ENCODE measurements at regions not wholly inside any gene's neighbourhood (a gene's known extent, or its start where the extent isn't known, plus 50 kb on each side); places are given as distances from the start of the nearest gene placed in this dataset.

- H3K4me3 Mint-ChIP-seq (ENCODE audit: unreplicated experiment) = no peak overlapping the region
- DNase-seq = no peak
- H3K27ac Mint-ChIP-seq (ENCODE audit: unreplicated experiment) = no peak overlapping the region
- H3K4me1 Mint-ChIP-seq (ENCODE audit: low read depth, unreplicated experiment) = no peaks in the 10 kb centered on the region
- no peaks in the 10 kb centered on the region for H3K27me3 Mint-ChIP-seq (ENCODE audit: unreplicated experiment)
- no peaks in the 10 kb centered on the region for H3K36me3 Mint-ChIP-seq (ENCODE audit: unreplicated experiment)
- no peaks in the 10 kb centered on the region for H3K9me3 Mint-ChIP-seq (ENCODE audit: unreplicated experiment)
- TF ChIP-seq, protein P1, sequence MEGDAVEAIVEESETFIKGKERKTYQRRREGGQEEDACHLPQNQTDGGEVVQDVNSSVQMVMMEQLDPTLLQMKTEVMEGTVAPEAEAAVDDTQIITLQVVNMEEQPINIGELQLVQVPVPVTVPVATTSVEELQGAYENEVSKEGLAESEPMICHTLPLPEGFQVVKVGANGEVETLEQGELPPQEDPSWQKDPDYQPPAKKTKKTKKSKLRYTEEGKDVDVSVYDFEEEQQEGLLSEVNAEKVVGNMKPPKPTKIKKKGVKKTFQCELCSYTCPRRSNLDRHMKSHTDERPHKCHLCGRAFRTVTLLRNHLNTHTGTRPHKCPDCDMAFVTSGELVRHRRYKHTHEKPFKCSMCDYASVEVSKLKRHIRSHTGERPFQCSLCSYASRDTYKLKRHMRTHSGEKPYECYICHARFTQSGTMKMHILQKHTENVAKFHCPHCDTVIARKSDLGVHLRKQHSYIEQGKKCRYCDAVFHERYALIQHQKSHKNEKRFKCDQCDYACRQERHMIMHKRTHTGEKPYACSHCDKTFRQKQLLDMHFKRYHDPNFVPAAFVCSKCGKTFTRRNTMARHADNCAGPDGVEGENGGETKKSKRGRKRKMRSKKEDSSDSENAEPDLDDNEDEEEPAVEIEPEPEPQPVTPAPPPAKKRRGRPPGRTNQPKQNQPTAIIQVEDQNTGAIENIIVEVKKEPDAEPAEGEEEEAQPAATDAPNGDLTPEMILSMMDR (IDR thresholded peaks at IDR 0.05; ENCODE audit: partially characterized antibody, unreplicated experiment) = no peak
Observed at GRCh38 chr3:148131990-148132638, 565.6 kb upstream of the AGTR1 start.

DNA sequence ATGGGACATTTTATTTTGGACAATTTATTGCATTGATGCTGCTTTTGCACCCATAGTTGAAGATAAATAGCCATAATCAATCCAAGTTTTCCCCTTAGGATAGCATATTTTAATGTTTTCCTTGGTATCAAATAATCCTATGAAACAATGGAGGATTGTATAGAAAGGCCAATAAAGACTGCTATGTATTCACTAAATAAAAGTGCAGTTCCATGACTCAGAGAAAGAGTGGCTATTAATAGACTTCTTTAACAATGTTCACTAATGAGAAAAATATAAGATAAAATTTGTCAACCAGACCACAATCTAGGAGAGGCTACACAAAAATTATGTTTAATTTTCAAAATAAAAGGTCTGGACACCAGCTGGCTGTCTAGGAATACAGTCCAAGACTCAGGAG, 560.9 kb upstream of the AGTR1 start:
- Mint-ChIP-seq H3K36me3 (ENCODE audit: unreplicated experiment) (no peaks in the 10 kb centered on the region), H3K4me3 (ENCODE audit: unreplicated experiment) (no peak overlapping the region), H3K27me3 (ENCODE audit: unreplicated experiment) (no peaks in the 10 kb centered on the region), H3K27ac (ENCODE audit: unreplicated experiment) (no peak overlapping the region), H3K4me1 (ENCODE audit: low read depth, unreplicated experiment) (no peaks in the 10 kb centered on the region), H3K9me3 (ENCODE audit: unreplicated experiment) (no peaks in the 10 kb centered on the region)
- TF ChIP-seq, protein P1 (IDR thresholded peaks at IDR 0.05; ENCODE audit: partially characterized antibody, unreplicated experiment) = no peak
- DNase-seq = no peak

- Mint-ChIP-seq H3K27ac (ENCODE audit: unreplicated experiment) (no peak overlapping the region), H3K4me3 (ENCODE audit: unreplicated experiment) (no peak overlapping the region), H3K36me3 (ENCODE audit: unreplicated experiment) (no peaks in the 10 kb centered on the region), H3K4me1 (ENCODE audit: low read depth, unreplicated experiment) (no peaks in the 10 kb centered on the region), H3K9me3 (ENCODE audit: unreplicated experiment) (no peaks in the 10 kb centered on the region), H3K27me3 (ENCODE audit: unreplicated experiment) (no peaks in the 10 kb centered on the region)
- no peak for DNase-seq
- TF ChIP-seq, protein P1 (IDR thresholded peaks at IDR 0.05; ENCODE audit: partially characterized antibody, unreplicated experiment) = no peak
Observed at GRCh38 chr3:148146241-148146640, 551.5 kb upstream of the AGTR1 start.

DNA sequence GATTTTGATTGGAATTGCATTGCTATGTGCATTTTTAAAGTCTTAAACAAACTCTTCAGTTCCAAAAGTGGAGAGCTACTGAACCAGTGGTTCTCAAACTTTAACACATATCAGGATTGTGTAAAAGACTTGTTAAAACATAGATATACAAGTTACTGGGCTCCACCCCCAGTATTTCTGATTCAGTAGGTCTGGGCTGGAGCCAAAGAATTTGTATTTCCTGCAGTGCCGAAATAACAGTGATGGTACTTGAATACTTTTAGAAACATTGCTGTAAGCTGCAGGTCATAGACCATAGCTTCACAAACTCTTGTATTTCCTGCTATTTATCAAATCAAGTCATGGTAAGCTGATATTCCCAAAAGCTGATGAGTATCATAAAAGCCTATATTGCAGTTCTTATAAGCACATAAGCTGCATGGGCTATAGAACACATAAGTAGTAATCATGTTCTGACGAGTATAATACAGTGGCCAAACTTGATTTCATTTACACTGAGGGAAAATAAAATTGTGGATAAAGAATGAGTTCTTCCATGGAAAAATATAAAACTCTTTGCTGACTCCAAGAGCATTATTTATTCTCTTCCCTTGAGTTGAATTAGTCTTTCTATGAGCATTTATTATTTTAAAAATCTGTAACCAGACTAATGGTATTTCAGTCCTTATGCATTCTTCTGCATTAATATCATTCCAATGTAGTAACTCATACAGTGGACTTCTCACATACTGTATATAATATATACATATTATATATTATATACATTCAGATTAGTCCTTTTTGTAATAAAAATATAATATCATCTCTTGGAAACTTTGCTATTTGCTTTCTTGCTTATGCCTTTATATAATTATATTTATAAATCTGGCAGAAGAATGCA, 550.5 kb upstream of the AGTR1 start:
- H3K4me1 Mint-ChIP-seq (ENCODE audit: low read depth, unreplicated experiment) = no peaks in the 10 kb centered on the region
- no peak overlapping the region for H3K27ac Mint-ChIP-seq (ENCODE audit: unreplicated experiment)
- H3K4me3 Mint-ChIP-seq (ENCODE audit: unreplicated experiment) = no peak overlapping the region
- H3K36me3 Mint-ChIP-seq (ENCODE audit: unreplicated experiment) = peaks cover 6% of the 10 kb centered on the region
- H3K27me3 Mint-ChIP-seq (ENCODE audit: unreplicated experiment) = no peaks in the 10 kb centered on the region
- H3K9me3 Mint-ChIP-seq (ENCODE audit: unreplicated experiment) = peaks cover 5% of the 10 kb centered on the region
- TF ChIP-seq, protein P1 (IDR thresholded peaks at IDR 0.05; ENCODE audit: partially characterized antibody, unreplicated experiment) = no peak
- DNase-seq = no peak

DNA sequence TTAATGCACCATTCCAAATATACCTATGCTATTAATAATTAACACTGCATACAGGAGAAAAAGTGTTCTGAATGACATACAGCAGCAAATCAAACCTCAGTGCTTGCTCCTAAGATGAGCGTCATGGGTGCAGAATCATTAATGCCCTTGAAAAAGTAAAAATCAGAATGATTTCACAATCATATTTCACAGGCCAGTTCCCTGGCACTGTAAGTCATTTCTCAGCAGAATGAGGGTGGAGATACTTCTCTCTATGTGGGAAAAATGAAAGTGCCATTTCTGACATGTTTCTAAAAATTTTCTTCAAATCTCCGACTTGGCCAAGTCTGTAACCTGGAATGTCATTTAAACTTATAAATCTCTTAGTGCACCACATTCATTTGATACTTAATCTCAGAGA, 549.8 kb upstream of the AGTR1 start:
- peaks cover 7% of the 10 kb centered on the region for H3K9me3 Mint-ChIP-seq (ENCODE audit: unreplicated experiment)
- H3K4me1 Mint-ChIP-seq (ENCODE audit: low read depth, unreplicated experiment) = no peaks in the 10 kb centered on the region
- H3K4me3 Mint-ChIP-seq (ENCODE audit: unreplicated experiment) = no peak overlapping the region
- H3K36me3 Mint-ChIP-seq (ENCODE audit: unreplicated experiment) = peaks cover 10% of the 10 kb centered on the region
- no peak overlapping the region for H3K27ac Mint-ChIP-seq (ENCODE audit: unreplicated experiment)
- no peak for DNase-seq
- TF ChIP-seq, protein P1 (IDR thresholded peaks at IDR 0.05; ENCODE audit: partially characterized antibody, unreplicated experiment) = no peak
- peaks cover 1% of the 10 kb centered on the region for H3K27me3 Mint-ChIP-seq (ENCODE audit: unreplicated experiment)
